GM19351 (cell line): ENCODE measurements at regions not wholly inside any gene's neighbourhood (a gene's known extent, or its start where the extent isn't known, plus 50 kb on each side); places are given as distances from the start of the nearest gene placed in this dataset.

Experiments used
- ATAC-seq: cut with Tn5 transposase; IDR thresholded peaks from one replicate; pipeline ENCODE4 v1.9.1; 2021; ENCODE audit warnings: mild to moderate bottlenecking, moderate library complexity; ENCODE audit not compliant: unreplicated experiment

DNA sequence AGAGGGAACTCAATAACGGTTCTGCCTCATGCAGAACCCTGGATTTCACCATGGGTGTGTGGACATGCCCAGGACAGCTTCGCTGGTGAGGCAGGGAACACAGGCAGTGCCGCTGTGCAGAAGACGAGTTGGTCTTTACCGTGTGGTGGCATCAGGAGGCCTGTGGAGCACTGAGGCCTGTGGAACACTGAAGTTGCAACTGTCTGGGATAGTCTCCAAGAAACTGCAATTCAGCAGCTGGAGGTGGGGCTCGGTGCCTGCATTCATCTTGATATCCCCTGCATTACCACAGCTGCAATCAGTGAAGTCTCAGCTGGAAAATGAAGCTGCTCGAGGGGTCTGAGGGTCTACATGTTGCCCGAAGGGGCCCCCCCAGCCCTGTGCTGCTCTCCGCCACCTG lies 202.4 kb upstream of the CDH4 start:
- no peak for ATAC-seq

DNA sequence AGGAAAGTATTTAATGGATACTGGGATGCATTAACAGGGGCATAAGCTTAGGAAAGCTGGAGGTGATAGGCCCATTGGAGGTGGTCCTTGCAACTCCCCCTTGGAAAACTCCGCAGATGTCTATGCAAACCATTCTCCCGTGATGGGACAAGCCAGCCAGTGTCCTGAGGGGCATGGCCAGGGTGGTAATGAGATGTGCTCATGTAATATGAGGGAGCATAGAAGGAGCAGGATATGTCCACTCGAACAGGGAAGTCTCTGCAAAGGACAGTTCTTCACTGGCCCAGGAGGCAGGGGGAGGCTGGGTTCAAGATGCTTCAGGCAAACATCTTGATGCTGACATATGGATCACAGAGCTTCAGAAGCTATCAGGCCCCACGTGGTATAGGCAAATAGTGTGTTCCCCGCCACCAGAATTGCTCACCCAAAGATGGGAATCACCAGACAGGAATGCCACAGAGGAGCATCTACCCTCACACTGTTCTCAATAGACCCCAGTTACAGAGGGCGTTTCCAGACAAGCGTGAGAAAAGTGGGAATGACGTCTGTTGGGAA lies 201.6 kb upstream of the CDH4 start:
- ATAC-seq, result no peak

DNA sequence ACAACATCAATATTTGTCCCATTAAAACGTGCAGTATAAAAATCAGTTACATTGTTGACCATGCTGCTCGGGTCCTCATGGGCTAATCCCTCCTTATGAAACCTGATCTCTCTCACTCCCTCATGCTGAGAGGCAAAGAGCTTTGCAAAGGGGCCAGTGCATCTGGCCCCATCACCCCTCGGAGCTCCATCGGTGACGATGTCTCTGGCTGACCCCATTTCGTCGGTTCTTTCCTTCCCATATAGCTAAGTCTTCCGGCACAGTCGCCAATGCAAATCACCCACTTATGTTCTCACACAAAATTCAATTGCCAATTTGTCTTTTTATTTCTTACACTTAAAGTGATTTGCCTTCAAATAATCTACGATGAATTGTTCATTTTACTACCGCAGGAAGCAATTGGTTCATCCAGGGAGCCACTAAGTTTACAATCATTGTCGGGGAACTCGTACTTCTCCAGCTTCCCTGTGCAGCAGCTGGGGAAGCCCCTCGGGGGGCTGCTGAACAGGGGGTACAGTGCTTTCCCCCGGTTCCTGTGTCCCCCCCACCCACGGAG lies 199.8 kb upstream of the CDH4 start:
- no peak for ATAC-seq

DNA sequence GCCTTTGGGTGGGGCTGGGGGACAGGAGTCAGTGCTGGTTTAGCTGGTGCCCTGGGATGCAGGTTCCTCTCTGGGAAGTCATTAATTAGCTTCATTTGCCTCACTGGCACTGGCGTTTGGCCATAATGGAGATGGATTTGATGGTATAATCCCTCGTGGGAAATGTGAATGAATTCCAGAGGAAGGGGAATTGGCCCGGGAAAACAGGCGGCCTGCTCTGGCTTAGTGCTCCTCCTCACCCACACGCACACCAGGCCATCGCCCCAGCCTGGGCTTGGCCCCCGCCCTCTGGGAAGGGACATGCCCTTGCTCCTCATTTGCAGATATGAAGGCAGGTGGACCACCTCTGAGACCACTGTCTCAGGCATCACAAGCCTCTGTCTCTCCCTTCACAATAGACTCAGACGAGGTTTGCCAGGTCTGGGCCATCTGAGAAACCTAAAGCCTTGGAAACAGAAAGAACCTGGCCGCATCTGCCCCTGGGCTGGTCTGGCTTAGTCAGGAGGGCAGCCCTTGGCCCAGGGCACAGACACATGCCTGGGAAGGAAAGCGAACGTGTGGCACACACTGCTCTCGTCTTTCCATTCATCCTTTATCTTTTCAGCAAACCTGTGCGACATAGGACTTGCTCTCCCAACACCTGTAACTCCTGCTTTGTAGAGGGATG lies 199.2 kb upstream of the CDH4 start:
- ATAC-seq, result no peak

DNA sequence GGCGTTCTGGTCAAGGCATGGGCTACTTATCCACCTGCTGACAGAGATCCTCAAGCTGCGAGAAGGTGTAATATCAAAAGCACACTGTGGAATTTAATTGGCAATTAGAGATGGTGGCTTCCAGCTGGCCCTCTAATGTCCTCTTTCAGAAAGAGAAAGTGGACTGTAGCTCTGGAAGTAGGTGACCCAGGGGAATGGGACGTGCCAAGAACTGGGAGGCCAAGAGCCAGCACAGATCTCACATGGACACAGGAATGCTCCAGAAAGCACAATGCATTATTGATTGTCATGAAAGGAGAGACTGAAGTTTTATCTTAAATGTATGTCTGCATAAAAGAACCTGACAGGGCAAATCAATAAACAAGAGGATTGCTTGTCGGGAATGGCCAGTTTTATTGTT lies 198.6 kb upstream of the CDH4 start:
- ATAC-seq, result no peak

DNA sequence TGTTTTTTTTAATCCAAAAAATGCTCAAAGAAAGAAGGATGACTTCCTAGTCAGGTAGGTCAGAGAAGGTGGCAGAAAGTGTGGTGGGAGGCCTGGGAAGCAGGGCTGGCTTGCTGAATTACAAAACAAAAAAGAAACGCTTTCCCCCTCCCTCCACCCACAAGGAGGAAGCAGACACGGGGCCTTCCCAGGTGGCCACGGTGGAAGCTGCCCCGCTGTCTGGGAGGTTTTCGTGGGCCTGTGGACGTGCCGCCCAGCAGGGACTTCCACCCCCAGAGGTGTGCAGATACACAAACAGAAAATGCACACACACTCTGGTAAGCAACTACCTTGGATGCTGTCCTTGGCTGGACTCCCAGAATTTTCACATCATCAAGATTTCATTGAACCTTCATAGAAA lies 198.2 kb upstream of the CDH4 start:
- no peak for ATAC-seq

DNA sequence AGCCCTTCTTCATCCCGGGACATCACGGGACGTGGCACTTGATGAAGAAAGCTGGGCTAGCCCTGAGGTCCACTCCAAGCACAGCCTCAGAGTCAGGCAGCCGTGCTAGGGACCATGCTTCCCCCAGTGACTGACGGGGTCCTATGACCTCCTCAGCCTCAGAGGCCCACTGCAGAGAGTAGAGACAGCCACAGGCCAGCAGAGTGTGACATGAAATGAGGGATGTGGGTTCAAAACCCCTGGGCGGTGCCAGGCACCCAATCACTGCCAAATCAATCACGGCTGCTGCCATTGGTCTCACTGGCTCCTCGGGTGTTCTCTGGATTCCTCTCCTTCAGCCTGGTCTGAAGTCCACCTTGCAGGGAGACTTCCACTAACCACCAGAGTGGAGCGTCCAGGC lies 197.7 kb upstream of the CDH4 start:
- ATAC-seq, result no peak

DNA sequence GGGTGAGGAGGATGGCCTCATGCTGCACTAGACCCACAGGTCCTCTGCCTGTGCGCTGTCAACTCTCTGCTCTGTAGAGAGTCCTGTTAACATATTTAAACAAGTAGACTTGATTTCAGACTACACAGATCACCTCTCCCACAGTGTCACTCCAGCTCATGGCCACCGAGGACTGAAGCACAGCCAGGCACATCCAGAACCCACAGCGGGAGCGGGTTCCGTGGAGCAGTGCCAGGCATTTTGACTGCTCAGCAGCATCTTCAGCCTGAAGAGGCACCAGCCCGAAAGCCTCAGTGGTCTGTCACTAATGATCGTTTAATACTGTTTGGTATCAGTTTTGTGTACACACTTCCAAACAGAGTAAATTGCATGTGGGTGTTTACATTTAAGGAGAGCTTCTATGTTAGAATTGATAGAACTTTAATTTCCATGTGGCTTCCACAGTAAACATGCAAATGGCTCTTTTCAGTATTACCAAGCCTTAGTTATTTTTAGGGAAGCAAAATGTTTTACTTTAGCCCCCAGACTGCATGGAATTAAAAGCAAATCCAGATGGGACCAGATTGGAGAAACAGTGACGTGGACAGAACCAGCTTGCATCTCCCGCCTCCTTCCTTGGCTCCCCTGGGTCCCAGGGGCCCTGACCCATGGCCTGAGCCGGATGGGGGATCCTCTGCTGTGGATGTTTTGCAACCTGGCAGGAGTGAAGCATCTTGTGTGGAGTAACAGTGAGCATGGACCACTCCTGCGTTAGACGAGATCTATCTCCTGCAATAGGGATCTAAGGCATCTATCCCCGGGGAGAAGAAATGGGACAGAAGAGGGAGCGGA lies 196.7 kb upstream of the CDH4 start:
- no peak for ATAC-seq

DNA sequence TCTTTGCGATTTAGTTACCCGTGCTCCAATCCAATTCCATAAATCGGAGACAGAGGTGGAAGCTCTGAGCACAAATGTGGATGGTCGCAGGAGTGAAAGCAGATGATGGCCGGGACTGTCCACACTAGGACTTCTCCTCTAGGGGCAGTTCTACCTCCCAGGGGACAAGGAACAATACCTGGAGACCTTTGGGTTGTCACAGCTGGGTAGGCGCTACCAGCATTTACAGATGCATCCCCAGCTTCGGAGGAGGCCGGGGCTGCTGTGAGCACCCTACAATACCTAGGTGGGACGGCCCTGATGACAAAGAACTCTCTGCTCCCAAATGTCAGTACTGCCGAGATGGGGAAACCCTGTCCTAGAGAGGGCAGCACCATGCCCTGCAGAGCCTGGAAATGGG lies 195.9 kb upstream of the CDH4 start:
- ATAC-seq, result no peak

DNA sequence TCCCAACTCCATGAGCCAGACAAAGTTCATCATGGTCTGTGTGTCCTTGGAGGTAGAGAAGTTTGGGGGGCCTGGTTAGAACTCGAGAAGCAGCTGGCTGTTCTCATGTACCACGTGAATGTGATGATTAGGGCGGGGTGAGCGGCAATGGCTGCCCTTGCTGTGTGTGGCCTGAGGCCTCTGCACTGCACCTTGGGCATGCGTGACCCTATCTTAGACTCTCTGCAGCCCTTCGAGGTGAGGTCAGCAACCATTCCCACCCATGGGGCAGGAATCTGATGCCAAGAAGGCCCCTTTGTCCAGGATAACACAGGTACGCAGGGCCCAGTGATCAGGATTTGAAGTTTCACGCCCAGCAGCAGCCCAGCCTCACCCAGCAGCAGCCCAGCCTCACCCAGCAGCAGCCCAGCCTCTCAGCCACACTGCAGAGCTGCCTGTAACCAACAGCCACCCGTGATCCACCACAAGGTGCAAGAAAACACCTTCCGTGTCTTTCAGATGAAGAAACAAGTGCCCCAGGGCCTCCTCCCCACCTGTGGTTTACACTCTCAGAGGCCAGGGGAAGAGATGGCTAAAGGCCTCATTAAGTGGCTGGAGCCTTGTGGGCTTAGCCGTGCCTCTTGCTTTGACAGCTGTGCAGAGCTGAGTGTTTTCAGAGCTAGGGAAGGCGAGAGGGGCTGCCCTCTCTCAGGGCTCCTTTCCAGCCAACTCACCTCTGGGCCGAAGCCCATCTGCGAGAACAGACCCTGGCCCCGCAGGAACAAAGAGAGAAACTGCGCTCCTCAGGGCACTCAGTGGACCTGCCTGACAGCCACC lies 195.2 kb upstream of the CDH4 start:
- ATAC-seq, result no peak

DNA sequence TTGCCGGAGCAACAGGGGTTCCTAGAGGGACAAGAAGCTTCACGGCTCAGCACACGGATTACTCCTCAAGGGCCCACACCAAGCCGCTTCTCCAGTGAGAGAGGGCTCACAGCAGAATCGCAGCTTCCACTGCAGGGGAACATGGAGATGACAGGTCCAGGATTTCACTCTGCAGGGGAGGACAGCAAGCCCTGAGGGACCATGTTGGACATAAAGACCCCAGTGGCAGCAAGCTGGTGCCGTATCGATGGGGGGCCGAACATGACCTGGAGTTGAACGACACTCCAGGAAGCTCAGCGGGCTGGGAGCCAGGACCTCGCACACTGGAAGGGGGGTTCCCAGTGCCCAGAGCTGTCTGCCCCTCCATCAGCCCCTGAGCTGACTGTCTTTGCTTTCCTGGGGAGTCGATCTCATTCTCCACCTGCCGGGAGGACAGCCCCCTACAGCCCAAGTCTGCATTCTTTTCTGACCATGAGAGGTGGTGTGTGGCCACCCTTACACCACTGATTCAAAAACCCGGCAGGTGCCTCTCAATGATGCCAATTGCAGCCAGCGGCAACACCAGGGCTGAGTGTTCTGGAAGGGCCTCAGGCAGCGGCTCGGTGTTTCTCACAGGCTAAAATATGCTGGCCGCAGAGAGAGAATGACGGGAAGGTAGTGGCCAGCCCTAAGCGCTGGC lies 194.5 kb upstream of the CDH4 start:
- ATAC-seq, result no peak

DNA sequence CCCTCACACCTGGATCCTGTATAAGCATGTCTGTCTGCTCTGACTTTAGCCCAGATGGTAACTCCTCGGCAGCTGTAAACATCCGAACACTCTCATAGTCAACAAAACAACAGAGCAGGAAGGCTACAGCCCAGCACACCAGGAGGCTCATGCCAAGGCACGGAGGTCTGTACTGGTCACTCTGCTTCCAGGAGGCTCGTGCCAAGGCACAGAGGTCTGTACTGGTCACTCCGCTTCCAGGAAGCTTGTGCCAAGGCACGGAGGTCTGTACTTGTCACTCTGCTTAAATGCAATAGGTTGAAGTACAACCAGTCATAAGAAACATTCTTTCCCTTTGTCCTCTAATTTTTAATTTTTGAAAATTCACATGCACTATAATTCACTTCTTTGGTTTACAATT lies 190.1 kb upstream of the CDH4 start:
- ATAC-seq, result no peak

DNA sequence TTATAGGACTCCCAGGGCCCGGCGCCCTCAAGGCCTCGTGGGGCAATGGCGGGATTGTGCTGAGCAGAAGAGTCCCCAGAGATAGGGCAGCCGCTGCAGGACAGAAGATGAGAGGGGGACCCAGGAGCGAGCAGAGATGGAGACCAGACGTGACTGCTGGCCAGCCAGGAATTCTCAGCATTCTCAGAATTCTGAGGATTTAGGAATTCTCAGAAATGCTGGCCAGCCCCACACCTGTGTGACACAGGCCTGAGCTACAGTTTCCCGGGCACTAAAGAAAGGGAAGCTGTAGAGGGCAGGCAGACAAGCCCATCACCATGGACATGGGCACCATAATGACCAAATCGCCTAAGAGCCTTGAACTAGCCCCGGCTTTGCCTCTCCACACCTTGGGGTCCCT lies 186.2 kb upstream of the CDH4 start:
- no peak for ATAC-seq

DNA sequence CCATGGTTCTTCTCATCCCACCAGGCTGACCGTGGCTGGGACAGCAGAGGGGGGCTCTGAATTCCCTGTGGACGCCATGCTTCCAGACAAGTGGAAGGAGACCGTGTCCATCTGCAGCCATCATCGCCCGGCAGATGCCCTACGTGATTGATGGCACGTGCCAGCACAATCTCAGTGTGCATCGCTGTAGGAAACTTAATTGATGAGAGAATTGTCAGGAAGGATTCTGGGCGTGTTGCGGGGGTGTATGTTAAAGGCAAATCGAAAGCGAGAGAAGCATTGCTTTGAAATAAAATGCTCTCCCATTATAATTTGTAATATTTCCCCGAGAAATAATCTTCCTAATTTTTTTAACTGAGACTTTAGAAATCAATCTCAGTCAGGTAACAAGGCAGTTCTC lies 185.5 kb upstream of the CDH4 start:
- ATAC-seq, result no peak

DNA sequence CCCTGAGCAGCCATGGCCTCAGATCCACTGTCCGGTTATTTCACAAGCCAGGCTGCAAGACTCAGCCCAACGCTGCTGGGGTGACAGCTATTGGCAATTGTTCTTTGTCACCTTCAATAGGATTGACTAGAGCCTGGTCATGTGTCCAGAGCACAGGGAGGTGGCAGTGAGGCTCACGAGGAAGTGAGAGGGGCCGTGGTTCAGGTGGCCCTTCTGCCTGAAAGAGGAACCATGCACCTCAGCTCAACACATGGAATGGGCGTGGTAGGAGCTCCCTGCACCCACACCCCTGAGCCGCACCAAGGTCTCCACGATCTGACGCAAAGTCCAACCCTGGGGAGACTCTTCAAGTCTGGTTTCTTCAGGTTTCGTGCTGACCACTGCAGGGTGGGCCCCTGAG lies 184.8 kb upstream of the CDH4 start:
- no peak for ATAC-seq

DNA sequence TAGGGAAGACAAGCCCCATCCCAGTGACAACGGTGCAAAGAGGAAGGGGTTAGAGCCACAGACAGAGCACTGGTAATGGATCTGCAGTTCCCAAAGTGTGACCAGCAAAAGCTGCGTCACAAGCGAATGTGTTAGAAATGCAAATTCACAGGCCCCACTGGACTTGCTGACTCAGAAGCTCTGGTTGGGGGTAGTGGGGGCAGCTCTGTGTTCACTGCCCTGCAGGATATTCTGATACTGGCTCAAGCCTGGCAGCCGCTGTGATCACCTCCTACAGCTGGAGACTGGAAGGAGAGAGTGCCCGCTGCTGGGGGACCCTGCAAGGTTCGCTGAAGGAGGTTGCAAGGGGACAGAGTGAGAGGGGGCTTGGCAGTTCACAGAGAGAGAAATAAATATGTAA lies 179.7 kb upstream of the CDH4 start:
- no peak for ATAC-seq

DNA sequence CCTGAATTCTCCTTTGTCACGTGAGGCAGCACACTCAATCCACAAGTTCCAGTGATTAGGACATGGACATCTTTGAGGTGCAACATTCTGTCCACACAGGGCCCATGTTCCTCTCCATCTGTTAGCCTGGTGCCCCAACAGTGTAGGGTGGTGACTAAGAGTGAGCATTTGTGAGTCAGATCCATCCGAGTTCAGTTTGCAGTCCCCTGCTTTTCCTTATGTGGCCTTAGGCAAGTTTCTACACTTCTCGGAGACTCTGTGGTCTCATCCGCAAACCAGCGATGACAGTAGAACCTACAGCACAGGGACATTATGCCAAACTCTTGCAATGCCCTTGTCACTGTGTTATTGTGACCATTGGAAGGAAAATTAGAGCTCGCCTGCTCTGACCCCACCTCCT lies 178.7 kb upstream of the CDH4 start:
- ATAC-seq, result no peak

DNA sequence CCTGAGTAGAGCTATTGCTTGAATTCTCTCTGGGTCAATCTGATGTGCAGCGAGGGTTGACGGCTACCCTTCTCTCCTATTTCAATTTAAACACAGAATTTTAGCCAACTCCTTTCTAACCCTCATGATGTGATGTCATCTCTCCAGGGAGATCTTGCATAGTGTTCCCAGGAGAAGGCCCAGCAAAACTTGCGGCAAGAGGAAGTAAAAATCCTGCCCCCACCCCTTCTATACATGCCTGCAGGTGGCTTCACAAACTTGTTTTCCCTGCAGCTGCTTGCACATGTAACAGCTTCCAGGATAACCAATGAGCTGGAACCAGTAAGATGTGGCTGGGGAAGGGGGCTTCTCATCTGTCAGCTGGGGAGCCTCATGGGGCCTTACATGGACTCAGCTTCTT lies 169.3 kb upstream of the CDH4 start:
- no peak for ATAC-seq

DNA sequence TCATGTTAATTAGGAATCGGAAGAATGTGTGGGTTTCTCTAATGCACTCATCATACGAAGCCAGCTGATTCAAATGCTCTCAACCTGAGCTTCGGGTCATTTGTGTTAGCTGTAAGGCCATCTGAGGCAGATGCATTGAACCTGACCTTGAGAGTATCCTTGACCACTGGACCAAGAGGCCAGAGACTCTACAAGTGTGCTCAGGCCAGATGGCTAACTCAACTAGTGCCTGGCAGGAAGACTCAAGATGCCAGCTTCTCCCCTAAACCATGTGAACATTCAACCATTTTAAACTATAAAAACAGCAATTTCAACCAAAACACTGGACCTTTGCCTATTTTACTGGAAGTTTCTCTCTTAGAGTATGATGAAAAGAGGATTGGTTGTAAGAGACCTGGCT lies 168.6 kb upstream of the CDH4 start:
- no peak for ATAC-seq

DNA sequence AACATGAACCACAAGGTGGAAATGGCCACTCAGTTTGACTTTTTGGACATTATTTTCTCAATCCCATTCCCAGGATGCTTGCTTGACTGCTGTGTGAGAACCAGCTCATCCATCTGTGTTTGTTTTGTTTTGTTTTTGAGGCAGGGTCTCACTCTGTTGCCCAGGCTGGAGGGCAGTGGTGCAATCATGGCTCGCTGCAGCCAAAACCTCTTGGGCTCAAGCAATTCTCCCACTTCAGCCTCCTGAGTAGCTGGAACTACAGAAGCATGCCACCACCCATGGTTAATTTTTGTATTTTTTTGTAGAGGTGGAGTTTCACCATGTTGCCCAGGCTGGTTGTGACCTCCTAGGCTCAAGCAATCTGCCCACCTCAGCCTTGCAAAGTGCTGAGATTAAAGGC lies 166.0 kb upstream of the CDH4 start:
- ATAC-seq, result no peak

DNA sequence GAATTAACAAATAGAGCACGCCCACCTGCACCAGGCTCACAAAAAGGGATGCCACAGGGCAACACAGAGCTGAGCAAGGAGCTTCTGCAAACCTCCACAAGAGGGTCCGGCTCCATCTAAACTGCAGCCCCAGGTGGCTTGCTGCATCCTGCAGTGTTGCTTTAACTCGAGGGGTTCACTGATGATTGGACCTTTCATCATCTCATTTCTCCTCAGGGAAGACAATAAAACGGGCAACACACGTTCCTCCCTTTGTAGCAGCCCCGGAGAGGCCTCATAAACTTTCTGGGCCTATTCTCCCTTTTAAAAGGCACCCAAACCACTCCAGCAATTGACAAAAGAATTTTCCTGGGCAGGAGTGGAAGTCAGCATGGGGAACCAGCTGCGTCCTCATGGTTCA lies 161.5 kb upstream of the CDH4 start:
- ATAC-seq, result no peak
